OCI-LY1 (cell line): ENCODE measurements at regions not wholly inside any gene's neighbourhood (a gene's known extent, or its start where the extent isn't known, plus 50 kb on each side); places are given as distances from the start of the nearest gene placed in this dataset.
A peak's percentile ranks its signal among the peaks of the same experiment; 100 is the strongest.

Experiments used
- H2AFZ ChIP-seq: fragments of 200-600 bp; sonication (generic), shearing (Covaris generic); 2 replicates; pipeline ENCODE4 v1.6.0; 2014; ENCODE audit warnings: antibody characterized with exemption, mild to moderate bottlenecking, low read length
- H3F3A ChIP-seq: fragments of 200-600 bp; sonication (generic), shearing (Covaris generic); 2 replicates; pipeline ENCODE4 v1.6.0; 2014; ENCODE audit warnings: mild to moderate bottlenecking, antibody characterized with exemption, low read length, moderate library complexity; ENCODE audit not compliant: insufficient read depth
- H3K27ac ChIP-seq: fragments of 200-600 bp; sonication (generic); 2 replicates; pipeline ENCODE4 v1.5.1; 2014; ENCODE audit warnings: low read length, mixed run types, mild to moderate bottlenecking, low read depth; ENCODE audit not compliant: poor library complexity, severe bottlenecking
- H3K27me3 ChIP-seq: fragments of 200-600 bp; sonication (generic); 2 replicates; pipeline ENCODE4 v1.6.0; 2014; ENCODE audit warnings: antibody characterized with exemption, mild to moderate bottlenecking, low read length, moderate library complexity; ENCODE audit not compliant: insufficient read depth
- H3K36me3 ChIP-seq: fragments of 200-600 bp; sonication (generic); 2 replicates; pipeline ENCODE4 v1.6.1; 2014; ENCODE audit warnings: mild to moderate bottlenecking, antibody characterized with exemption, low read length, moderate library complexity, mixed read lengths; ENCODE audit not compliant: insufficient read depth
- H3K4me1 ChIP-seq: fragments of 200-600 bp; sonication (generic); 2 replicates; pipeline ENCODE4 v1.5.1; 2014; ENCODE audit warnings: mild to moderate bottlenecking, low read length, moderate library complexity; ENCODE audit not compliant: insufficient read depth, severe bottlenecking
- H3K4me2 ChIP-seq: fragments of 200-600 bp; sonication (generic), shearing (Covaris generic); 2 replicates; pipeline ENCODE4 v1.6.1; 2014; ENCODE audit warnings: low read length
- H3K4me3 ChIP-seq: fragments of 200-600 bp; sonication (generic); 2 replicates; pipeline ENCODE4 v1.5.1; 2014; ENCODE audit warnings: low read length, low read depth, mild to moderate bottlenecking, mixed read lengths; ENCODE audit not compliant: poor library complexity, severe bottlenecking
- H3K79me2 ChIP-seq: fragments of 200-600 bp; shearing (Covaris generic); 2 replicates; pipeline ENCODE4 v1.6.1; 2016; ENCODE audit warnings: mixed run types, low read length, mixed read lengths; ENCODE audit not compliant: insufficient read depth
- H3K9ac ChIP-seq: fragments of 200-600 bp; sonication (generic), shearing (Covaris generic); 2 replicates; pipeline ENCODE4 v1.6.1; 2014; ENCODE audit warnings: mild to moderate bottlenecking, low read length, mixed read lengths
- H3K9me2 ChIP-seq: fragments of 200-600 bp; sonication (generic), shearing (Covaris generic); 2 replicates; pipeline ENCODE4 v1.6.1; 2014; ENCODE audit warnings: low read depth, mild to moderate bottlenecking, low read length, mixed read lengths
- H3K9me3 ChIP-seq: fragments of 200-600 bp; shearing (Covaris generic); 2 replicates; pipeline ENCODE4 v1.6.1; 2014; ENCODE audit warnings: low read length, mixed read lengths
- H4K20me1 ChIP-seq: fragments of 200-600 bp; sonication (generic), shearing (Covaris generic); 2 replicates; pipeline ENCODE4 v1.6.0; 2016; ENCODE audit warnings: mild to moderate bottlenecking, low read length; ENCODE audit not compliant: insufficient read depth
- EZH2 ChIP-seq: fragments of 200-600 bp; sonication (generic), shearing (Covaris generic); IDR thresholded peaks from 2 replicates; pipeline ENCODE4 v1.8.0; 2017; ENCODE audit warnings: borderline replicate concordance, mixed run types, mild to moderate bottlenecking, antibody characterized with exemption, low read length, moderate library complexity, mixed read lengths
- TF ChIP-seq, protein P1 (sequence below): fragments of 200-600 bp; sonication (generic), shearing (Covaris generic); IDR thresholded peaks from 2 replicates; pipeline ENCODE4 v1.5.1; 2017; ENCODE audit warnings: mild to moderate bottlenecking, antibody characterized with exemption, low read length, moderate library complexity, mixed read lengths

DNA sequence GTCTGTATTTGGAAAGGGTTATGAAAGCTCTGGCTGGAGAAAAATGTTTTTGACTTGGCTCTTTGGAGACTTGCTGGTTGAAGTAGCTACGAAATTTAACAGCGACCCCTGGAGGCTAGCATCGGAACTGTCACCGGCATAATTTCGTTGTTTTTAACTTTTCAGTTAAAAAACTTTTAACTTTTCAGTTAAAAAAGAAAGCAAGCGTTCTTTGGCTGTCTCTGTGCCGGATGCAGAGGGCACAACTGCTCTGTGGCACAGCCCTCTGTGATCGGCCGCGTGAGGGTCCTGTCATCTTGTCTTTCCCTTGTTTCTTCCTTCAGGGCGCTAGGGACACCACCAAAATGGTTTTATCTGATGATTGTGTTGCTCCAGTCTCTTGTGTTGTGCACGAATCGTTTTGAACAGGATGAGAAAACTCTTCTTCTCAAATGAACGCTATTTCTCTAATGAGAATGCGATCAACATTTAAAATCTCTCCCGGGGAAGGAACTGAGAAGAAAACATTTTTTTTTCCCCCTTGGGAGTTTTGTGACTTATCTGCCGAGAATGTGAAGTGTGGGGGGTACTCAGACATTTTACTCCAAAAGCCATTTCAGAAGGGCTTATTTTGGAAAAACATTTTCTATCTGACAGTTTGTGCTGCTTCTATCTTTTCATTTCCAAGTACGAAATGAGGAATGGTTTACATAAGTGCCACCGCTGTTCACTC lies 57.1 kb downstream of the ADCYAP1 start:
- no peaks in the 10 kb centered on the region for H3K9me3 ChIP-seq
- no peaks in the 10 kb centered on the region for H3K79me2 ChIP-seq
- TF ChIP-seq, protein P1, sequence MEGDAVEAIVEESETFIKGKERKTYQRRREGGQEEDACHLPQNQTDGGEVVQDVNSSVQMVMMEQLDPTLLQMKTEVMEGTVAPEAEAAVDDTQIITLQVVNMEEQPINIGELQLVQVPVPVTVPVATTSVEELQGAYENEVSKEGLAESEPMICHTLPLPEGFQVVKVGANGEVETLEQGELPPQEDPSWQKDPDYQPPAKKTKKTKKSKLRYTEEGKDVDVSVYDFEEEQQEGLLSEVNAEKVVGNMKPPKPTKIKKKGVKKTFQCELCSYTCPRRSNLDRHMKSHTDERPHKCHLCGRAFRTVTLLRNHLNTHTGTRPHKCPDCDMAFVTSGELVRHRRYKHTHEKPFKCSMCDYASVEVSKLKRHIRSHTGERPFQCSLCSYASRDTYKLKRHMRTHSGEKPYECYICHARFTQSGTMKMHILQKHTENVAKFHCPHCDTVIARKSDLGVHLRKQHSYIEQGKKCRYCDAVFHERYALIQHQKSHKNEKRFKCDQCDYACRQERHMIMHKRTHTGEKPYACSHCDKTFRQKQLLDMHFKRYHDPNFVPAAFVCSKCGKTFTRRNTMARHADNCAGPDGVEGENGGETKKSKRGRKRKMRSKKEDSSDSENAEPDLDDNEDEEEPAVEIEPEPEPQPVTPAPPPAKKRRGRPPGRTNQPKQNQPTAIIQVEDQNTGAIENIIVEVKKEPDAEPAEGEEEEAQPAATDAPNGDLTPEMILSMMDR: peak; percentile 62
- no peak for TF ChIP-seq EZH2
- H3K9ac ChIP-seq: no peak overlapping the region
- H3K27me3 ChIP-seq: no peaks in the 10 kb centered on the region
- no peaks in the 10 kb centered on the region for H3K4me1 ChIP-seq
- H3K9me2 ChIP-seq: no peaks in the 10 kb centered on the region
- no peak overlapping the region for H3K27ac ChIP-seq
- no peaks in the 10 kb centered on the region for H3K36me3 ChIP-seq
- H4K20me1 ChIP-seq: no peaks in the 10 kb centered on the region
- no peaks in the 10 kb centered on the region for H3F3A ChIP-seq
- H3K4me3 ChIP-seq: no peak overlapping the region
- H2AFZ ChIP-seq: no peak overlapping the region
- no peak overlapping the region for H3K4me2 ChIP-seq

DNA sequence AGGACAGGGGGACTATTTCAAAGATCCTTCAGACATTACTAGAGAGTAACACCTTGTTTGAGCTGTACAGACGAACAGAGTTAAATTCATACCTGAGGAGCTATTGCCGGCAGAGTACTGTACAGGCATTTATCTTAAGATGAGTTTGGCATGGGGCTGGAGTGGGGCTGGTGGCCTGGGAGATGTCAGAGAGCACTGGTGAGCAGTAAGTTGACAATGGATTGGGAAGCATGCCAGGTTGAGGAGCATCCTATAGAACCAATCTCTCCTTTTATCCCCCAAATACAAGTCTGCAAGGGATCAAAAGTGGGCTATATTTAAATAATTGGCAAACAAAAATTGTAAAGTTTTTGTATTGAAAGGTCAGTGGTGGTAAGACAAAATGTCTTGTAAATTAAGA lies 58.6 kb downstream of the ADCYAP1 start:
- no peak for TF ChIP-seq EZH2
- TF ChIP-seq, protein P1: no peak

DNA sequence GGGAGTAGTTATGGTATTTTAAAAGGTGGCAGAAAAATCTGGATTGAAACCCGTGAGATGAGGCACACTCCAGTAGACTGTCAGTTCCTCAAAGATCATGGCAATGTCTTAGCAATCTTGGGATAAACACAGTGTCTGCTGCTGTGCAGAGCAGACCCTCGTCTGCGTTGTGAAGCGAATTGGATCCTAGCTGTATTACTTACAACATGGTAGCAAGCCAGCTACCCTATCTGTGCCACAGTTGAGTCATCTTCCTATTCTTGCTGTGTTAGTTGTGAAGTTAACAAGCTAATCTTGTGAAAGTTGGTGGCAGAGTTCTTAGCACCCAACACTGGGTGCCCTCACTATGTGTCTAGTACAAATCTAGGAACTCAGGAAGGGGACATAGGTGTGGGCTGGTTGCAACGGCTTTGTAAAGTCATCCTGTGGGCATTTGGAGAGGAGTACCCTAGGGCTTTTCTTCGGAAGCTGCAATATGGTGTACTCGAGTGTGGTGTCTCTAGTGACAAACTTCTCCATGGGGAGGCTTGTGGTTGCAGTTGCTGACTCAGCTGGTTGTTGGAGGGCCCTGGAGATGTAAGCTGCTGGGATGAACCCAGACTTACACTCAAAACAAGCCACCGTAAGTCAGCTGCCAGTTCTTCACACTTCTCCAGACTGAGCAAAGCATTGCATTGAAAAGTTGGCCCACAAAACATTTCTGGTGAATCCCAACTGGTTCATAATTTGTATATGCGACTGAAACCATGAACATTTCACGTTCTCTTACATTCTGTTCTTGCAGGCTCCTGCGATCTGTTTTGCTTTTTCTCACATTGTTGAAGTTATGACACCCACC lies 61.5 kb downstream of the ADCYAP1 start:
- Histone ChIP-seq H3K9me3 (no peaks in the 10 kb centered on the region), H3K9ac (no peak overlapping the region), H3K4me1 (no peaks in the 10 kb centered on the region), H3K27ac (no peak overlapping the region), H3K27me3 (no peaks in the 10 kb centered on the region), H2AFZ (no peak overlapping the region), H3K4me2 (no peak overlapping the region), H3K36me3 (no peaks in the 10 kb centered on the region), H3F3A (no peaks in the 10 kb centered on the region), H3K79me2 (no peaks in the 10 kb centered on the region), H4K20me1 (no peaks in the 10 kb centered on the region), H3K9me2 (no peaks in the 10 kb centered on the region), H3K4me3 (no peak overlapping the region)
- TF ChIP-seq, protein P1: no peak
- no peak for TF ChIP-seq EZH2

More for the DNA sequence above, 58.6 kb downstream of the ADCYAP1 start:
- Histone ChIP-seq H3K9ac (no peak overlapping the region), H3K36me3 (no peaks in the 10 kb centered on the region), H3K4me2 (no peak overlapping the region), H3K79me2 (no peaks in the 10 kb centered on the region), H3K27ac (no peak overlapping the region), H2AFZ (no peak overlapping the region), H3F3A (no peaks in the 10 kb centered on the region), H3K9me3 (no peaks in the 10 kb centered on the region), H3K27me3 (no peaks in the 10 kb centered on the region), H3K9me2 (no peaks in the 10 kb centered on the region), H4K20me1 (no peaks in the 10 kb centered on the region), H3K4me3 (no peak overlapping the region), H3K4me1 (no peaks in the 10 kb centered on the region)
